Calu3 (cell line): ENCODE measurements at regions not wholly inside any gene's neighbourhood (a gene's known extent, or its start where the extent isn't known, plus 50 kb on each side); places are given as distances from the start of the nearest gene placed in this dataset.
"Not testable (repeated sequence)": the region's sequence is repeated elsewhere in the genome, so short reads cannot be mapped to it uniquely, and the experiment has no call there.

Experiments used
- BruUV-seq: library from RNA; stranded (reverse); fragments of 400-500 nt; replicated peaks from 2 replicates; lab custom pipeline; 2021; lab: Mats Ljungman, UMichigan
- CTCF ChIA-PET: fragments of 300-600 bp; sonication (Branson Sonifier 250); formaldehyde crosslinking; loops from one replicate; lab custom pipeline; 2022; ENCODE audit warnings: antibody characterized with exemption; lab: Charles Lee
- DNase-seq: peaks from one replicate; pipeline ENCODE4 v3.0.0; 2022
- H3K27ac Mint-ChIP-seq: one replicate; pipeline ENCODE4 v1.8.0; 2022; ENCODE audit warnings: mixed read lengths; ENCODE audit not compliant: unreplicated experiment
- H3K27me3 Mint-ChIP-seq: one replicate; pipeline ENCODE4 v1.8.0; 2022; ENCODE audit warnings: mixed read lengths; ENCODE audit not compliant: unreplicated experiment
- H3K36me3 Mint-ChIP-seq: one replicate; pipeline ENCODE4 v1.8.0; 2022; ENCODE audit warnings: mild to moderate bottlenecking, moderate library complexity, mixed read lengths; ENCODE audit not compliant: insufficient read depth, unreplicated experiment
- H3K4me1 Mint-ChIP-seq: one replicate; pipeline ENCODE4 v1.8.0; 2022; ENCODE audit warnings: mild to moderate bottlenecking, low read depth, mixed read lengths; ENCODE audit not compliant: unreplicated experiment
- H3K4me3 Mint-ChIP-seq: one replicate; pipeline ENCODE4 v1.8.0; 2022; ENCODE audit warnings: mild to moderate bottlenecking, low read depth, moderate library complexity, mixed read lengths; ENCODE audit not compliant: unreplicated experiment
- H3K9me3 Mint-ChIP-seq: one replicate; pipeline ENCODE4 v1.8.0; 2022; ENCODE audit warnings: low read depth, mixed read lengths; ENCODE audit not compliant: unreplicated experiment
- CTCF ChIP-seq: fragments of 200-600 bp; IDR thresholded peaks from one replicate; pipeline ENCODE4 v1.8.0; 2022; ENCODE audit warnings: antibody characterized with exemption; ENCODE audit not compliant: unreplicated experiment
- intact Hi-C: fragments of 100-400 bp; cut with micrococcal nuclease; formaldehyde crosslinking; loops from one replicate; pipeline ENCODE4 v1.10.0; 2022; ENCODE audit not compliant: unreplicated experiment

- BruUV-seq: no TSS peak
- H3K4me3 Mint-ChIP-seq: no peak overlapping the region
- intact Hi-C loops: no loop called here
- no peak overlapping the region for H3K27ac Mint-ChIP-seq
- CTCF ChIA-PET: interaction anchor here (0.7 kb wide), 1 partner anchor 48 kb away, joined by 4 read pairs; no protein-coding TSS in a partner anchor
- H3K4me1 Mint-ChIP-seq: no peaks in the 10 kb centered on the region
- no peaks in the 10 kb centered on the region for H3K36me3 Mint-ChIP-seq
- TF ChIP-seq CTCF: no peak
- no peak for DNase-seq
- H3K27me3 Mint-ChIP-seq: no peaks in the 10 kb centered on the region
- H3K9me3 Mint-ChIP-seq: no peaks in the 10 kb centered on the region
Measured at GRCh38 chr5:152170350-152170749, 234.7 kb downstream of the NMUR2 start.

GRCh38 chr5:152164860-152165259 lies 240.2 kb upstream of the GLRA1 start:
- BruUV-seq: no TSS peak
- H3K27me3 Mint-ChIP-seq: no peaks in the 10 kb centered on the region
- DNase-seq: peak; percentile 9
- H3K27ac Mint-ChIP-seq: no peak overlapping the region
- H3K9me3 Mint-ChIP-seq: no peaks in the 10 kb centered on the region
- CTCF ChIA-PET: no interaction called here
- H3K4me1 Mint-ChIP-seq: no peaks in the 10 kb centered on the region
- H3K36me3 Mint-ChIP-seq: no peaks in the 10 kb centered on the region
- intact Hi-C loops: no loop called here
- TF ChIP-seq CTCF: no peak
- no peak overlapping the region for H3K4me3 Mint-ChIP-seq

- BruUV-seq, H3K36me3 Mint-ChIP-seq, H3K27me3 Mint-ChIP-seq, H3K4me1 Mint-ChIP-seq, H3K4me3 Mint-ChIP-seq, H3K27ac Mint-ChIP-seq, H3K9me3 Mint-ChIP-seq, intact Hi-C loops: not testable (repeated sequence)
- CTCF ChIA-PET: interaction anchor here (1.5 kb wide), 1 partner anchor 190 kb away, joined by 7 read pairs; no protein-coding TSS in a partner anchor
- peak; percentile 54 for DNase-seq
Measured at GRCh38 chr5:152159894-152160293, 235.2 kb upstream of the GLRA1 start.

GRCh38 chr5:152154452-152154851 lies 229.8 kb upstream of the GLRA1 start:
- H3K9me3 Mint-ChIP-seq, H3K36me3 Mint-ChIP-seq: not testable (repeated sequence)

GRCh38 chr5:152151940-152152339 lies 227.3 kb upstream of the GLRA1 start:
- TF ChIP-seq CTCF: no peak
- no TSS peak for BruUV-seq
- Mint-ChIP-seq H3K4me3 (no peak overlapping the region), H3K36me3 (no peaks in the 10 kb centered on the region), H3K9me3 (no peaks in the 10 kb centered on the region), H3K4me1 (no peaks in the 10 kb centered on the region), H3K27me3 (no peaks in the 10 kb centered on the region), H3K27ac (no peak overlapping the region)
- intact Hi-C loops: no loop called here
- no peak for DNase-seq
- CTCF ChIA-PET: no interaction called here

More at GRCh38 chr5:152154452-152154851, 229.8 kb upstream of the GLRA1 start:
- H3K4me3 Mint-ChIP-seq, H3K27ac Mint-ChIP-seq, CTCF ChIA-PET, H3K4me1 Mint-ChIP-seq, H3K27me3 Mint-ChIP-seq, intact Hi-C loops, DNase-seq, BruUV-seq: not testable (repeated sequence)
